Large intestine (tissue), 3 donors: ENCODE measurements at regions not wholly inside any gene's neighbourhood (a gene's known extent, or its start where the extent isn't known, plus 50 kb on each side); places are given as distances from the start of the nearest gene placed in this dataset.

Experiments
- DNase-seq, 2 donors: peaks; one replicate each; pipeline versions ENCODE4 v3.0.0 to v3.0.0-alpha.2; 2013
- H3K27ac ChIP-seq: one replicate; pipeline ENCODE4 v1.5.1; 2013; ENCODE audit warnings: low read length
- H3K27me3 ChIP-seq: 2 replicates; pipeline ENCODE4 v1.6.1; 2013; ENCODE audit warnings: low read length; ENCODE audit not compliant: control insufficient read depth, insufficient read depth
- H3K36me3 ChIP-seq: 2 replicates; pipeline ENCODE4 v1.6.1; 2013; ENCODE audit warnings: low read length; ENCODE audit not compliant: control insufficient read depth, insufficient read depth
- H3K4me1 ChIP-seq: one replicate; pipeline ENCODE4 v1.6.1; 2013; ENCODE audit warnings: low read length; ENCODE audit not compliant: control insufficient read depth, insufficient read depth
- H3K4me3 ChIP-seq: one replicate; pipeline ENCODE4 v1.5.1; 2013; ENCODE audit warnings: low read length
- H3K9me3 ChIP-seq: one replicate; pipeline ENCODE4 v1.6.1; 2013; ENCODE audit warnings: mild to moderate bottlenecking, low read depth, low read length, moderate library complexity; ENCODE audit not compliant: control insufficient read depth
- WGBS: methylation state at CpG from one replicate; pipeline ENCODE4 v1.1.5; 2013; ENCODE audit warnings: low lambda C conversion rate; ENCODE audit not compliant: insufficient coverage; 5-methylcytosine and 5-hydroxymethylcytosine counted together

- no peak for DNase-seq
- Histone ChIP-seq H3K27me3 (no peaks in the 10 kb centered on the region), H3K27ac (no peak overlapping the region), H3K36me3 (no peaks in the 10 kb centered on the region), H3K4me1 (no peaks in the 10 kb centered on the region), H3K4me3 (no peak overlapping the region), H3K9me3 (no peaks in the 10 kb centered on the region)
- no CpG with 5 or more reads among the region's 1 CpG for WGBS
These were observed 50.2 kb upstream of the FAM174B start for GRCh38 chr15:92705764-92706163.

- H3K4me3 ChIP-seq: no peak overlapping the region
- H3K9me3 ChIP-seq: no peaks in the 10 kb centered on the region
- DNase-seq: no peak
- H3K27ac ChIP-seq: no peak overlapping the region
- no peaks in the 10 kb centered on the region for H3K27me3 ChIP-seq
- no peaks in the 10 kb centered on the region for H3K4me1 ChIP-seq
- 100% methylated on average over 1 of the region's 7 CpGs for WGBS
- H3K36me3 ChIP-seq: no peaks in the 10 kb centered on the region
These were observed 50.6 kb upstream of the FAM174B start for GRCh38 chr15:92706201-92706600.

GRCh38 chr15:92707880-92708551, 52.4 kb upstream of the FAM174B start:
- Histone ChIP-seq H3K27me3 (no peaks in the 10 kb centered on the region), H3K4me1 (no peaks in the 10 kb centered on the region), H3K27ac (no peak overlapping the region), H3K36me3 (no peaks in the 10 kb centered on the region), H3K9me3 (no peaks in the 10 kb centered on the region), H3K4me3 (no peak overlapping the region)
- no CpG with 5 or more reads among the region's 12 CpGs for WGBS
- no peak for DNase-seq

GRCh38 chr15:92708635-92709034, 53.1 kb upstream of the FAM174B start:
- Histone ChIP-seq H3K4me1 (no peaks in the 10 kb centered on the region), H3K27me3 (no peaks in the 10 kb centered on the region), H3K9me3 (no peaks in the 10 kb centered on the region), H3K27ac (no peak overlapping the region), H3K4me3 (no peak overlapping the region), H3K36me3 (no peaks in the 10 kb centered on the region)
- WGBS: no CpG with 5 or more reads among the region's 4 CpGs
- no peak for DNase-seq

- WGBS: no CpG with 5 or more reads among the region's 10 CpGs
- H3K9me3 ChIP-seq: no peaks in the 10 kb centered on the region
- H3K36me3 ChIP-seq: no peaks in the 10 kb centered on the region
- no peak for DNase-seq
- no peaks in the 10 kb centered on the region for H3K27me3 ChIP-seq
- H3K4me3 ChIP-seq: no peak overlapping the region
- H3K4me1 ChIP-seq: no peaks in the 10 kb centered on the region
- H3K27ac ChIP-seq: no peak overlapping the region
These were observed 53.7 kb upstream of the FAM174B start for GRCh38 chr15:92709110-92709790.

- Histone ChIP-seq H3K27ac (no peak overlapping the region), H3K4me1 (no peaks in the 10 kb centered on the region), H3K4me3 (no peak overlapping the region), H3K27me3 (no peaks in the 10 kb centered on the region), H3K36me3 (no peaks in the 10 kb centered on the region), H3K9me3 (no peaks in the 10 kb centered on the region)
- no peak for DNase-seq
- WGBS: no CpG with 5 or more reads among the region's 30 CpGs
These were observed 55.9 kb upstream of the FAM174B start for GRCh38 chr15:92711457-92711831.

GRCh38 chr15:92714077-92714476, 58.5 kb upstream of the FAM174B start:
- Histone ChIP-seq H3K27ac (peak overlapping the region; percentile 68), H3K4me1 (no peaks in the 10 kb centered on the region), H3K27me3 (no peaks in the 10 kb centered on the region), H3K4me3 (peak overlapping the region; percentile 43), H3K36me3 (no peaks in the 10 kb centered on the region), H3K9me3 (no peaks in the 10 kb centered on the region)
- no CpG with 5 or more reads among the region's 16 CpGs for WGBS
- peak in 1 of 2 donors; percentile 53 for DNase-seq

- Histone ChIP-seq H3K4me1 (no peaks in the 10 kb centered on the region), H3K27me3 (no peaks in the 10 kb centered on the region), H3K9me3 (no peaks in the 10 kb centered on the region), H3K27ac (peak overlapping the region; percentile 68), H3K4me3 (peak overlapping the region; percentile 43), H3K36me3 (no peaks in the 10 kb centered on the region)
- 33% methylated on average over 4 of the region's 62 CpGs for WGBS
- peak; percentile 40 to 74 for DNase-seq
These were observed 59.2 kb upstream of the FAM174B start for GRCh38 chr15:92714477-92715401.

- Histone ChIP-seq H3K27me3 (no peaks in the 10 kb centered on the region), H3K4me1 (no peaks in the 10 kb centered on the region), H3K27ac (no peak overlapping the region), H3K9me3 (no peaks in the 10 kb centered on the region), H3K4me3 (no peak overlapping the region), H3K36me3 (no peaks in the 10 kb centered on the region)
- peak in 1 of 2 donors; percentile 11 for DNase-seq
- no CpG with 5 or more reads among the region's 7 CpGs for WGBS
These were observed 60.2 kb upstream of the FAM174B start for GRCh38 chr15:92715758-92716157.

- Histone ChIP-seq H3K36me3 (no peaks in the 10 kb centered on the region), H3K27ac (no peak overlapping the region), H3K9me3 (peaks cover 3% of the 10 kb centered on the region), H3K4me1 (no peaks in the 10 kb centered on the region), H3K4me3 (no peak overlapping the region), H3K27me3 (no peaks in the 10 kb centered on the region)
- no peak for DNase-seq
- WGBS: no CpG with 5 or more reads among the region's 4 CpGs
These were observed 63.4 kb upstream of the FAM174B start for GRCh38 chr15:92719021-92719420.
